ENCODE measurements at regions not wholly inside any gene's neighbourhood (a gene's known extent, or its start where the extent isn't known, plus 50 kb on each side); places are given as distances from the start of the nearest gene placed in this dataset.
"Not testable (repeated sequence)": the region's sequence is repeated elsewhere in the genome, so short reads cannot be mapped to it uniquely, and the experiment has no call there.

DNA sequence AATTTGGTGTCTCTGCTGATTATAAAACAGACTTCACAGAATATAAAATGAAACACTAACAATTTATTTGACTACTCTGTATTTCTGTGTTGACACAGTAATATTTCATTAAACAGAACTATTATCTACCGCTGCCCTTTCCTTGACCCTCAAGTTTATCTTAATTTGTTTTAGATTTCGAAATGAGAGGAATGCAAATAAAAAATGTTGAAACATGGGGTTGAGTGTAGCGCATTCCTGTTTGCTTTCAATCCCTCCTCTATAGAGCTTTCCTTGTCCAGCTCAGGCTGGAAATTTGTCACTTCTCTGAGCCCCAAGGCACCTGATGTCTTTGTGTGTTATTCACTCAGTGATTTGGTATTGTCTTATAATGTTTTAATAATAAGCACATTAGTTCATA lies 550.2 kb downstream of the ZBBX start:
- Histone ChIP-seq H3K79me2 (ENCODE audit: control insufficient read depth, insufficient read depth, low read length, unreplicated experiment) (no peaks in the 10 kb centered on the region), H3K27ac (ENCODE audit: low read depth, low read length) (no peak overlapping the region), H3K27me3 (ENCODE audit: insufficient read depth, low read length) (no peaks in the 10 kb centered on the region), H2AFZ (ENCODE audit: low read length, unreplicated experiment) (no peak overlapping the region), H3K36me3 (ENCODE audit: insufficient read depth, low read length) (no peaks in the 10 kb centered on the region), H3K4me3 (ENCODE audit: low read depth, low read length) (no peak overlapping the region), H3K4me1 (ENCODE audit: control insufficient read depth, insufficient read depth, low read length, unreplicated experiment) (no peaks in the 10 kb centered on the region)

DNA sequence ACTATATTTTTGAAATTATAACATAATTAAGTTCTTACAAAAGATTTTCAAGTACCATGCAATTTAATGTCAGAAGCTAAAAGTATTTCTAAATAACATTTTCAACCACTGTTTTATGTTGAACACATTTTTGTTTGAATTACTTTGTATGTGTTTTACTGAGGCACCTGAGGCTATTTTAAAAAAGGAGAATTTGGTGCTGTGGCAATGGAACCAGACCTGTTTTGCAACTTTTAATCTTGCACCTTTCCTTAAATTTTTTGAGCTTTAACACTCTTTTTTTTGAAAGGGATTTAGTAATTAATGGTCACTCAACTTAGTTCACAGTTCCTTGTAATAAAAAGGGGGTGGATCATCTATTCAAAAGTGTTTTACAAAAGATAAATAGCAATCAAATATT lies 561.6 kb downstream of the ZBBX start:
- Histone ChIP-seq H3K79me2 (ENCODE audit: control insufficient read depth, insufficient read depth, low read length, unreplicated experiment) (no peaks in the 10 kb centered on the region), H3K4me1 (ENCODE audit: control insufficient read depth, insufficient read depth, low read length, unreplicated experiment) (no peaks in the 10 kb centered on the region), H3K27me3 (ENCODE audit: insufficient read depth, low read length) (no peaks in the 10 kb centered on the region), H2AFZ (ENCODE audit: low read length, unreplicated experiment) (no peak overlapping the region), H3K36me3 (ENCODE audit: insufficient read depth, low read length) (no peaks in the 10 kb centered on the region), H3K4me3 (ENCODE audit: low read depth, low read length) (no peak overlapping the region), H3K27ac (ENCODE audit: low read depth, low read length) (no peak overlapping the region)

DNA sequence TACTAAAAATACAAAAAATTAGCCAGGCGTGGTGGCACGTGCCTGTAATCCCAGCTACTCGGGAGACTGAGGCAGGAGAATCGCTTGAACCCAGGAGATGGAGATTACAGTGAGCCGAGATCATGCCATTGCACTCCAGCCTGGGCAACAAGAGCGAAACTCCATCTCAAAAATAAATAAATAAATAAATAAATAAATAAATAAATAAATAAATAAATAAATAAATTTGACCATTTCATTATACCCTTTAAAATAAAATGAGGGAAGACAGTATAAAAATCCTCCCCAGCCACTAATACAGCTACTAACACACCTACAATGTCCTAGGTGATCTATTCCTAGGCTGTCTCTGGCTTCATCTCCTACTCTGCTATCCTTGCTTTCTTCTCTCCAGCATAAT lies 562.8 kb downstream of the ZBBX start:
- H3K36me3 ChIP-seq (ENCODE audit: insufficient read depth, low read length); H3K4me3 ChIP-seq (ENCODE audit: low read depth, low read length); H3K79me2 ChIP-seq (ENCODE audit: control insufficient read depth, insufficient read depth, low read length, unreplicated experiment); H3K27me3 ChIP-seq (ENCODE audit: insufficient read depth, low read length); H3K4me1 ChIP-seq (ENCODE audit: control insufficient read depth, insufficient read depth, low read length, unreplicated experiment); H2AFZ ChIP-seq (ENCODE audit: low read length, unreplicated experiment); H3K27ac ChIP-seq (ENCODE audit: low read depth, low read length): not testable (repeated sequence)

DNA sequence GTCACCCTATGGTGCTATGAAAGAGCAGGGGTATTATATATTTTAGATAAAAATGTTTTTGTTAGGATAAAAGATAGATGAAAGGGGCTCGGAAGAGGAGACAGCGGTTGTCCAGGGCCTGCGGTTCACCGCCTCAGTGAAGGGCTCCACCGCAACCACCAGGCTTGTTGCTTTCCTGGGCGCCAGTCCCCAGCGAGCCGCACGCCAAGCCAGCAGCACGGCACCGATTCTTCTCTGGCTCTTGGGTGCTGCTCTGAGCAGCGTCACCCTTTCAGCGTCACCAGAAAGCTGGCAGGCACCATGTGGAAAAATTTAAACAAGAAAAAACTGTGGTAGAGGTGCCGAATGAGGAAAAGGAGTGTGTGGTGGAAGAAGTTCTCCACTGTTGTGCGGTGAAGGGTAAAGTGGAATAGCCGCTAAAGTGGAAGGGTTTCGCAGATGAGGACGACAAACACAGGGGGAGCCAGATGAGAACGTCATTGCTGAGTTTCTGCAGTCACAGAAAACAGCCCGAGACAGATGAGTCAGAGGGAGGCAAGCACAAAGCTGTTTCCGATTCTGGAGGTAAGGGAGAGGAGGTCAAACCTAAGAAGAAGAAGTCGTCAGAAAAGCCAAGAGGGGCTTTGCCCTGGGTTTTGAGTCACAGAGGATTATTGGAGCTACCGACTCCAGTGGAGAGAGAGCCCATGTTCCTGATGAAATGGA lies 569.2 kb downstream of the ZBBX start:
- no peaks in the 10 kb centered on the region for H3K27me3 ChIP-seq (ENCODE audit: insufficient read depth, low read length)
- no peak overlapping the region for H3K4me3 ChIP-seq (ENCODE audit: low read depth, low read length)
- no peaks in the 10 kb centered on the region for H3K4me1 ChIP-seq (ENCODE audit: control insufficient read depth, insufficient read depth, low read length, unreplicated experiment)
- H3K27ac ChIP-seq (ENCODE audit: low read depth, low read length), result no peak overlapping the region
- H2AFZ ChIP-seq (ENCODE audit: low read length, unreplicated experiment), result no peak overlapping the region
- no peaks in the 10 kb centered on the region for H3K36me3 ChIP-seq (ENCODE audit: insufficient read depth, low read length)
- no peaks in the 10 kb centered on the region for H3K79me2 ChIP-seq (ENCODE audit: control insufficient read depth, insufficient read depth, low read length, unreplicated experiment)

DNA sequence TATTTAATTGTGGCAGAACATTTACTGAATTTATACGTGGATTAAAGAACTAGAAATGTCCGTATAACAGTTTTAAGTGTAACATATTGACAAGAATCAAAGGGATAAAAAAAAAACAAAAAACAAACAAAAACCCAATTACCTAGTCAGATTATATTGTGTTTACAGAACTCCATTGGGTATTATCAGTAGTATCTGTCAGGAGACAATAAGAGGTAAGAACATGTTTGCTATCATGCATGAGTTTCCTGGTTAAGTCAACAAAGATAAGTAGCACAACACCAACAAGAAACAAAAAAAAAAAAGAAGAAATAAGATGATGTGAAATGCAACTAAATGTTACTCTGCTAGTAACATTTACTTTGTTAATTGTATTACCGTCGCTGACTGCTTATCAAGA lies 570.6 kb downstream of the ZBBX start:
- no peak overlapping the region for H3K27ac ChIP-seq (ENCODE audit: low read depth, low read length)

DNA sequence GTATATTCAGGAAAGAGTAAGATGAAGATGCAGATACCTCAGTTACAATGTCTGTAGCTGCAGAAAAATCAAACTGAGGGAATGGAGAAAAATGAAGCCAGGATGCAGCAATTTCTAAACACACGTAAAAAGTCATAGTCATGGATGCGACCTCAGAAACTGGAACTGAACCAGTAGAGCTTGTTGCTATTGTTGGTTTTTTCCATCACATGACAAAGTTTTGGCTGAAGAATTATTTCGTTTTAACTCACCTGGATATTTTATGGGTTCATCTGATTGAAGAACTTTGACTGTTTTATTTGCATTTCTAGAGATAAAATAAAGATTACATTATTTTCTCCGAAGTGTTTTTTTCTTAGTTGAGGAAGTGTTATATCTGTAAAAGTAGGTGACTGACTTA lies 591.2 kb downstream of the ZBBX start:
- H3K4me3 ChIP-seq (ENCODE audit: low read depth, low read length), result no peak overlapping the region
- no peak overlapping the region for H3K27ac ChIP-seq (ENCODE audit: low read depth, low read length)
- H3K79me2 ChIP-seq (ENCODE audit: control insufficient read depth, insufficient read depth, low read length, unreplicated experiment), result no peaks in the 10 kb centered on the region
- no peaks in the 10 kb centered on the region for H3K36me3 ChIP-seq (ENCODE audit: insufficient read depth, low read length)
- H2AFZ ChIP-seq (ENCODE audit: low read length, unreplicated experiment), result no peak overlapping the region
- no peaks in the 10 kb centered on the region for H3K4me1 ChIP-seq (ENCODE audit: control insufficient read depth, insufficient read depth, low read length, unreplicated experiment)
- H3K27me3 ChIP-seq (ENCODE audit: insufficient read depth, low read length), result no peaks in the 10 kb centered on the region

More for the DNA sequence above, 570.6 kb downstream of the ZBBX start:
- Histone ChIP-seq H3K4me1 (ENCODE audit: control insufficient read depth, insufficient read depth, low read length, unreplicated experiment) (no peaks in the 10 kb centered on the region), H2AFZ (ENCODE audit: low read length, unreplicated experiment) (no peak overlapping the region), H3K27me3 (ENCODE audit: insufficient read depth, low read length) (no peaks in the 10 kb centered on the region), H3K36me3 (ENCODE audit: insufficient read depth, low read length) (no peaks in the 10 kb centered on the region), H3K79me2 (ENCODE audit: control insufficient read depth, insufficient read depth, low read length, unreplicated experiment) (no peaks in the 10 kb centered on the region), H3K4me3 (ENCODE audit: low read depth, low read length) (no peak overlapping the region)

DNA sequence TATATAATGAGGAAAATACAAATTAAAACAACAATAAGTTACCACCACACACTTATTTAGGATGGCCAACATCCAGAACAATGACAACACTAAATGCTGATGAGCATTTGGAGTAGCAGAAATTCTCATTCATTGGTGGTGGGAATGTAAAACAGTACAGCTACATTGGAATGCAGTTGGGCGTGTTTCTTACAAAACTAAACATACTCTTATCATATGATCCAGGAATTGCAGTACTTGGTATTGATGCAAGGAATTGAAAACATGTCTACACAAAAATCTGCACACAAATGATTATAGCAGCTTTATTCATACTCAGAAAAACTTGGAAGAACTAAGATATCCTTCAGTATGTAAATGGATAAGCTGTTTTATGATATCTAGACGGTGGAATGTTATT lies 594.2 kb downstream of the ZBBX start:
- Histone ChIP-seq H3K4me1 (ENCODE audit: control insufficient read depth, insufficient read depth, low read length, unreplicated experiment) (no peaks in the 10 kb centered on the region), H3K79me2 (ENCODE audit: control insufficient read depth, insufficient read depth, low read length, unreplicated experiment) (no peaks in the 10 kb centered on the region), H3K27ac (ENCODE audit: low read depth, low read length) (no peak overlapping the region), H3K36me3 (ENCODE audit: insufficient read depth, low read length) (no peaks in the 10 kb centered on the region), H3K4me3 (ENCODE audit: low read depth, low read length) (no peak overlapping the region), H2AFZ (ENCODE audit: low read length, unreplicated experiment) (no peak overlapping the region), H3K27me3 (ENCODE audit: insufficient read depth, low read length) (no peaks in the 10 kb centered on the region)

DNA sequence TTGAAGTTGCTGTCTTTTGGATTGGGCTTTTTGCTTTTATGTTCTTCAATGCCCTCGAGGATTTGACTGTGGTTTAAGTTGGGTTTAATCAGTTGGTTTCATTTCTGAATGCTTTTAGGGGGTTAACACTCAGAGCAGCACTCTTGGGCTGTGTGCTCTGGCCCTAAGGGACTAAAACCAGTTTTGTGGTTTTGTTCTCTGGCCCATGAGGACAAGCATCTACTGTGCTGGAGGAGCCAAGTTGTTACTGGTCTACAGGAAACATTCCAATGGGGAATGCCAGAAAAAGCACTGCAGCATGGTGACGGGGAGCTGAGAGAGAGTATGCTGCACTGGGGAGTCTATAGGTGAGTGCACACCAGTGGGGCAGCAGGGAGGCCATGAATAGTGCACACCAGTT lies 596.9 kb downstream of the ZBBX start:
- Histone ChIP-seq H3K4me1 (ENCODE audit: control insufficient read depth, insufficient read depth, low read length, unreplicated experiment) (no peaks in the 10 kb centered on the region), H3K27ac (ENCODE audit: low read depth, low read length) (no peak overlapping the region), H3K36me3 (ENCODE audit: insufficient read depth, low read length) (no peaks in the 10 kb centered on the region), H3K79me2 (ENCODE audit: control insufficient read depth, insufficient read depth, low read length, unreplicated experiment) (no peaks in the 10 kb centered on the region), H3K27me3 (ENCODE audit: insufficient read depth, low read length) (no peaks in the 10 kb centered on the region), H2AFZ (ENCODE audit: low read length, unreplicated experiment) (no peak overlapping the region), H3K4me3 (ENCODE audit: low read depth, low read length) (no peak overlapping the region)

DNA sequence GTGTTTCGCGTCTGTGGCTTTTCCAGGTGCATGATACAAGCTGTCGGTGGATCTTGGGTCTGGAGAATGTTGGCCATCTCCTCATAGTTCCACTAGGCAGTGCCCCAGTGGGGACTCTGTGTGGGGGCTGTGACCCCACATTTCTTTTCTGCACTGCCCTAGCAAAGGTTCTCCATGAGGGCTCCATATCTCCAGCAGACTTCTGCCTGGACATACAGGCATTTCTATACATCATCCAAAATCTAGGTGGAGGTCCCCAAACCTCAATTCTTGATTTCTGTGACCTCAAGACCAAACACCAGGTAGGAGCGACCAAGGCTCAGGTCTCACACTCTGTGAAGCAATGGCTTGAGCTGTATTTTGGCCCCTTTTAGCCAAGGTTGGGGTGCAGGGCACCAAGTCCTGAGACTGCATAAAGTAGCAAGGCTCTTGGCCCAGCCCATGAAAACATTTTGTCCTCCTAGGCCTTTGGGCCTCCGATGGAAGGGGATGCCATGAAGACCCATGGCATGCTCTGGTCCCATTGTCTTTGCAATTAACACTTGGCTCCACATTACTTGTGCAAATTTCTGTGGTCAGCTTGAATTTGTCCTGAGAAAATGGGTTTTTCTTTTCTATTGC lies 615.3 kb downstream of the ZBBX start:
- Histone ChIP-seq H3K27ac (ENCODE audit: low read depth, low read length) (no peak overlapping the region), H3K79me2 (ENCODE audit: control insufficient read depth, insufficient read depth, low read length, unreplicated experiment) (no peaks in the 10 kb centered on the region), H3K27me3 (ENCODE audit: insufficient read depth, low read length) (no peaks in the 10 kb centered on the region), H2AFZ (ENCODE audit: low read length, unreplicated experiment) (no peak overlapping the region), H3K36me3 (ENCODE audit: insufficient read depth, low read length) (no peaks in the 10 kb centered on the region), H3K4me3 (ENCODE audit: low read depth, low read length) (no peak overlapping the region), H3K4me1 (ENCODE audit: control insufficient read depth, insufficient read depth, low read length, unreplicated experiment) (no peaks in the 10 kb centered on the region)

DNA sequence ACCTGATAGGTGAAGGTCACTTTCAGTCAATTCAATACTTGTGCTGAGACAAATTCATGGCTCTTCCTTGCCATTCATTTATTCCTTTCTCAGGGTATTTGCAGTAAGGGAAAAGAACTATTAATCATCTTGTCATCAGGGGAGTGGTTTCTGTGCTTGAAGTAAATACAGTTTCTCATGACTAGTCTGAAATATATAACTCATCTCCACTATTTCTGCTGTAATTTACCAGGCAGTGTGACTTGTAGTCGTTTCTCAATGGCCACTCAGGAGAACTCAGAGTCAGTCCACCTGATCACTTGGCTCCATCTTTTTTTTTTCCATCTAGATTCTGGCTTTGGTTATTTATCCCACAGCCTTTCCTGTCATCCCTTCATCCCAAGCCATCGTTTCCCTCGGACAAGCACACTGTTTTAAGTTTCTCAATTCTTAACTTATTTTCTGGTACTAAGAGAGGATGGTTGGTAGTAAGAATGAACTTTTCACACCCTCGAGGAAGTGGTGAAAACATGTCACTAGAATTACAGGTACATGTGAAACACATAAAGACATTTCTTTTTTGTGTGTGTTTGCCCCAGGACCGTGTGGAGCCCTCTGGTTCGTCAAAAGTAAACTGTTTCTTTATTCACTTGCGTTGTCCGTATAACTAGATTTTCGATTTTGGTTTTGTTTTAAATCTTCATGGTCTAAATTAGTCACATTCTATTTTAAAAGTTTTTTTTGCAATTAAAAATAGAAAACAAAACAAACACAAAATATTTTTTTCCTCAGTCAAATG lies 620.2 kb downstream of the ZBBX start:
- Histone ChIP-seq H3K79me2 (ENCODE audit: control insufficient read depth, insufficient read depth, low read length, unreplicated experiment) (no peaks in the 10 kb centered on the region), H3K4me1 (ENCODE audit: control insufficient read depth, insufficient read depth, low read length, unreplicated experiment) (no peaks in the 10 kb centered on the region), H2AFZ (ENCODE audit: low read length, unreplicated experiment) (no peak overlapping the region), H3K27me3 (ENCODE audit: insufficient read depth, low read length) (no peaks in the 10 kb centered on the region), H3K4me3 (ENCODE audit: low read depth, low read length) (no peak overlapping the region), H3K27ac (ENCODE audit: low read depth, low read length) (no peak overlapping the region), H3K36me3 (ENCODE audit: insufficient read depth, low read length) (no peaks in the 10 kb centered on the region)

DNA sequence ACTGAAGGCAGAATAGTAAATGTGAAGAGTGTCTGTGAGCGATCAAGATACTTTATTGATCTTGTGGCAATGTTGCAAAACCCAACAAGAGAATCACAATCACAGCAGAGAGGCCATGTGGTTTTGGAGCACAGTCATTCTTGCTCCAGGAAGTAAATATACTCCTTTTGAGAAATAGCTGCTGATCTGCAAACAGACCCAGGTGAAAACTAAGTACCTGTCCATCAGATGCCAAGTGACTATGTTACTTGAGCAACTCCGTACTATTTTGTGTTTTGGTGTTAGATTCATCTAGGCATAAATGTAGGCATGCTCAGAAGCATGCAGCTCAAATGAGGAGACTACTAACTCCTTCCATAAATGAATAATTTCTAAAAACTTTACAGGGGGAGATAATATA lies 627.9 kb downstream of the ZBBX start:
- Histone ChIP-seq H2AFZ (ENCODE audit: low read length, unreplicated experiment) (no peak overlapping the region), H3K79me2 (ENCODE audit: control insufficient read depth, insufficient read depth, low read length, unreplicated experiment) (no peaks in the 10 kb centered on the region), H3K36me3 (ENCODE audit: insufficient read depth, low read length) (no peaks in the 10 kb centered on the region), H3K4me3 (ENCODE audit: low read depth, low read length) (no peak overlapping the region), H3K4me1 (ENCODE audit: control insufficient read depth, insufficient read depth, low read length, unreplicated experiment) (no peaks in the 10 kb centered on the region), H3K27me3 (ENCODE audit: insufficient read depth, low read length) (no peaks in the 10 kb centered on the region), H3K27ac (ENCODE audit: low read depth, low read length) (no peak overlapping the region)
